IMR-90 (cell line): ENCODE measurements at regions not wholly inside any gene's neighbourhood (a gene's known extent, or its start where the extent isn't known, plus 50 kb on each side); places are given as distances from the start of the nearest gene placed in this dataset.

Experiments
- ATAC-seq: fragments of 200-7000 bp; cut with Tn5 transposase; 2 replicates; pipeline ENCODE4 v1.9.1; 2020; ENCODE audit warnings: low read depth, mild to moderate bottlenecking, moderate library complexity
- BruUV-seq: library from RNA; stranded (reverse); fragments of 400-500 nt; replicated peaks from 2 replicates; lab custom pipeline; 2021; lab: Mats Ljungman, UMichigan
- CTCF ChIA-PET: fragments of 300-600 bp; formaldehyde crosslinking; extraction: SDS; loops from one replicate; lab custom pipeline; 2021; ENCODE audit warnings: antibody characterized with exemption; lab: Yijun Ruan, JAX
- POLR2A ChIA-PET: fragments of 300-600 bp; sonication (Branson Sonifier 250); formaldehyde crosslinking; loops from one replicate; lab custom pipeline; 2022; ENCODE audit warnings: antibody characterized with exemption; ENCODE audit not compliant: unreplicated experiment; lab: Charles Lee
- DNase-seq: peaks from one replicate; pipeline ENCODE4 v3.0.0; 2013
- H2AFZ ChIP-seq: replicated peaks from 2 replicates; pipeline ENCODE3; 2013; ENCODE audit warnings: low read length, mild to moderate bottlenecking; ENCODE audit not compliant: poor library complexity
- H2AK5ac ChIP-seq: 2 replicates; pipeline ENCODE4 v1.6.1; 2013; ENCODE audit warnings: low read depth, low read length, inconsistent platforms
- H2AK9ac ChIP-seq: replicated peaks from 2 replicates; pipeline ENCODE3; 2013; ENCODE audit warnings: mild to moderate bottlenecking, low read depth, low read length, moderate library complexity; ENCODE audit not compliant: poor library complexity
- H2BK120ac ChIP-seq: 2 replicates; pipeline ENCODE4 v1.6.1; 2013; ENCODE audit warnings: low read depth, low read length, inconsistent platforms
- H2BK15ac ChIP-seq: 3 replicates; pipeline ENCODE4 v1.6.1; 2013; ENCODE audit warnings: low read depth, low read length, inconsistent platforms
- H2BK20ac ChIP-seq: 2 replicates; pipeline ENCODE4 v1.6.1; 2013; ENCODE audit warnings: low read depth, mild to moderate bottlenecking, inconsistent platforms, low read length, moderate library complexity
- H2BK5ac ChIP-seq: 2 replicates; pipeline ENCODE4 v1.6.1; 2013; ENCODE audit warnings: mild to moderate bottlenecking, low read depth, low read length, inconsistent platforms; ENCODE audit not compliant: poor library complexity, severe bottlenecking
- H3K14ac ChIP-seq: replicated peaks from 2 replicates; pipeline ENCODE4 v1.6.1; 2013; ENCODE audit warnings: low read depth, low read length, inconsistent platforms
- H3K18ac ChIP-seq: 2 replicates; pipeline ENCODE4 v1.6.1; 2013; ENCODE audit warnings: low read depth, low read length, control low read depth
- H3K23ac ChIP-seq: 2 replicates; pipeline ENCODE4 v1.6.1; 2013; ENCODE audit warnings: low read depth, low read length, inconsistent platforms
- H3K27ac ChIP-seq: 2 replicates; pipeline ENCODE4 v1.5.1; 2013; ENCODE audit warnings: mild to moderate bottlenecking, control low read depth, low read length; ENCODE audit not compliant: insufficient read depth
- H3K27me3 ChIP-seq: 2 replicates; pipeline ENCODE4 v1.6.1; 2013; ENCODE audit warnings: low read length; ENCODE audit not compliant: control insufficient read depth, insufficient read depth
- H3K36me3 ChIP-seq: 2 replicates; pipeline ENCODE4 v1.6.1; 2013; ENCODE audit warnings: low read length, mixed read lengths; ENCODE audit not compliant: control insufficient read depth, insufficient read depth
- H3K4ac ChIP-seq: 2 replicates; pipeline ENCODE4 v1.6.1; 2013; ENCODE audit warnings: low read depth, low read length, inconsistent platforms
- H3K4me1 ChIP-seq: 2 replicates; pipeline ENCODE4 v1.6.1; 2013; ENCODE audit warnings: low read length, mixed read lengths; ENCODE audit not compliant: control insufficient read depth, insufficient read depth
- H3K4me2 ChIP-seq: 2 replicates; pipeline ENCODE4 v1.6.1; 2013; ENCODE audit warnings: low read depth, mild to moderate bottlenecking, control low read depth, low read length, moderate library complexity
- H3K4me3 ChIP-seq: 2 replicates; pipeline ENCODE4 v1.5.1; 2013; ENCODE audit warnings: low read depth, mild to moderate bottlenecking, control low read depth, low read length, moderate library complexity; ENCODE audit not compliant: insufficient read depth
- H3K56ac ChIP-seq: 2 replicates; pipeline ENCODE4 v1.6.1; 2013; ENCODE audit warnings: low read length, inconsistent platforms; ENCODE audit not compliant: insufficient read depth; ENCODE audit errors: extremely low read depth
- H3K79me1 ChIP-seq, 2 experiments: 2 replicates each; pipeline ENCODE4 v1.6.1; 2013; ENCODE audit warnings: low read length in 2 of 2, inconsistent platforms in 1 of 2, low read depth in 1 of 2
- H3K9ac ChIP-seq: 2 replicates; pipeline ENCODE4 v1.6.1; 2013; ENCODE audit warnings: low read depth, low read length, control low read depth
- H3K9me1 ChIP-seq: 2 replicates; pipeline ENCODE4 v1.6.1; 2013; ENCODE audit warnings: low read length, inconsistent platforms; ENCODE audit not compliant: insufficient read depth
- H3K9me3 ChIP-seq: 2 replicates; pipeline ENCODE4 v1.6.1; 2013; ENCODE audit warnings: low read length; ENCODE audit not compliant: control insufficient read depth, insufficient read depth
- H4K20me1 ChIP-seq: 2 replicates; pipeline ENCODE4 v1.6.1; 2013; ENCODE audit warnings: low read length, inconsistent platforms; ENCODE audit not compliant: insufficient read depth
- H4K5ac ChIP-seq: 2 replicates; pipeline ENCODE4 v1.6.1; 2013; ENCODE audit warnings: mild to moderate bottlenecking, low read depth, low read length, control low read depth
- H4K8ac ChIP-seq, 2 experiments: 2 replicates each; pipeline ENCODE4 v1.6.1; 2013; ENCODE audit warnings: low read depth in 2 of 2, low read length in 2 of 2, control low read depth in 1 of 2, inconsistent platforms in 1 of 2
- H4K91ac ChIP-seq: 2 replicates; pipeline ENCODE4 v1.6.1; 2013; ENCODE audit warnings: low read depth, low read length, inconsistent platforms; ENCODE audit not compliant: insufficient read depth
- CTCF ChIP-seq: conservative IDR thresholded peaks from 2 replicates; pipeline ENCODE4 v1.5.1; 2012; ENCODE audit warnings: mild to moderate bottlenecking, low read depth, low read length, improper control_type of control experiment
- ELK1 ChIP-seq: fragments of 150-350 bp; IDR thresholded peaks from 2 replicates; pipeline ENCODE4 v1.6.1; 2016; ENCODE audit warnings: low read depth, mild to moderate bottlenecking, low read length, moderate library complexity, borderline replicate concordance
- FOS ChIP-seq: fragments of 150-350 bp; IDR thresholded peaks from 2 replicates; pipeline ENCODE4 v1.6.1; 2016; ENCODE audit warnings: low read depth, low read length
- WGBS, 2 experiments: methylation state at CpG; one replicate each; pipeline versions ENCODE4 v1.1.5 to v1.1.7; 2013; ENCODE audit warnings: missing lambda C conversion rate in 2 of 2; ENCODE audit not compliant: insufficient read length in 1 of 2; ENCODE audit errors: extremely low coverage in 2 of 2; 5-methylcytosine and 5-hydroxymethylcytosine counted together
- dilution Hi-C: fragments of 300-500 bp; cut with HindIII; formaldehyde crosslinking; loops from one replicate; pipeline ENCODE4 v1.14.3; 2018; ENCODE audit warnings: low sequenced_read_pairs; ENCODE audit not compliant: unreplicated experiment
- in situ Hi-C: fragments of 300-500 bp; cut with MboI; formaldehyde crosslinking; loops from 3 replicates; pipeline ENCODE4 v1.14.3; 2019; ENCODE audit warnings: low sequenced_read_pairs, inconsistent platforms, mixed read lengths
- intact Hi-C: fragments of 100-400 bp; cut with micrococcal nuclease; formaldehyde crosslinking; loops from 2 replicates; pipeline ENCODE4 v1.10.0; 2022

- Histone ChIP-seq H3K9ac (no peak overlapping the region), H4K91ac (no peak overlapping the region), H3K56ac (no peak overlapping the region), H4K8ac (no peak overlapping the region), H2BK20ac (no peak overlapping the region), H3K4ac (no peak overlapping the region), H3K4me2 (no peak overlapping the region), H3K4me1 (no peaks in the 10 kb centered on the region), H3K36me3 (no peaks in the 10 kb centered on the region), H3K79me1 (no peaks in the 10 kb centered on the region), H3K14ac (no peak overlapping the region), H2BK5ac (no peak overlapping the region), H2BK120ac (no peak overlapping the region), H3K9me1 (no peaks in the 10 kb centered on the region; the same call in 1 of the 2 replicates), H4K20me1 (no peaks in the 10 kb centered on the region), H2AK9ac (no peak overlapping the region), H3K27me3 (peaks cover 14% of the 10 kb centered on the region), H2BK15ac (no peak overlapping the region), H3K9me3 (peaks cover 5% of the 10 kb centered on the region), H3K4me3 (no peak overlapping the region), H3K27ac (no peak overlapping the region), H2AK5ac (no peak overlapping the region), H3K23ac (no peak overlapping the region), H4K5ac (no peak overlapping the region), H3K18ac (no peak overlapping the region), H2AFZ (no peak overlapping the region)
- POLR2A ChIA-PET, result no interaction called here
- ATAC-seq, result no peak
- TF ChIP-seq FOS (no peak), ELK1 (no peak), CTCF (no peak)
- in situ Hi-C loops, result no loop called here
- no CpG with 5 or more reads among the region's 2 CpGs for WGBS, 2 experiments
- CTCF ChIA-PET, result no interaction called here
- intact Hi-C loops, result no loop called here
- no peak for DNase-seq
- no TSS peak for BruUV-seq
- dilution Hi-C loops, result no loop called here
Observed at GRCh38 chr6:100134297-100134696, 140.3 kb upstream of the MCHR2 start.
